Endodermal cell (in vitro differentiated cells): ENCODE measurements at regions not wholly inside any gene's neighbourhood (a gene's known extent, or its start where the extent isn't known, plus 50 kb on each side); places are given as distances from the start of the nearest gene placed in this dataset.

ENCODE experiments used
- DNase-seq: peaks from one replicate; pipeline ENCODE4 v3.0.0-alpha.2; 2017
- H3K27ac ChIP-seq: 2 replicates; pipeline ENCODE4 v1.5.1; 2013; ENCODE audit warnings: mild to moderate bottlenecking, low read depth, low read length, moderate library complexity
- H3K27me3 ChIP-seq: 2 replicates; pipeline ENCODE4 v1.6.1; 2013; ENCODE audit warnings: mild to moderate bottlenecking, low read length, moderate library complexity; ENCODE audit not compliant: insufficient read depth, control insufficient read depth, poor library complexity, severe bottlenecking
- H3K36me3 ChIP-seq: 2 replicates; pipeline ENCODE4 v1.7.0; 2013; ENCODE audit warnings: mild to moderate bottlenecking, low read length, moderate library complexity; ENCODE audit not compliant: control insufficient read depth, insufficient read depth
- H3K4me1 ChIP-seq: one replicate; pipeline ENCODE4 v1.7.0; 2013; ENCODE audit warnings: low read length; ENCODE audit not compliant: control insufficient read depth, insufficient read depth
- H3K4me3 ChIP-seq: 2 replicates; pipeline ENCODE4 v1.5.1; 2013; ENCODE audit warnings: mild to moderate bottlenecking, low read length, moderate library complexity
- H3K9ac ChIP-seq: 2 replicates; pipeline ENCODE4 v1.6.1; 2013; ENCODE audit warnings: mild to moderate bottlenecking, low read length, moderate library complexity; ENCODE audit not compliant: poor library complexity, severe bottlenecking; ENCODE audit errors: extremely low read depth
- H3K9me3 ChIP-seq: 2 replicates; pipeline ENCODE4 v1.6.1; 2013; ENCODE audit warnings: mild to moderate bottlenecking, low read length, moderate library complexity; ENCODE audit not compliant: control insufficient read depth
- H3K27ac Mint-ChIP-seq: 2 replicates; pipeline ENCODE4 v1.8.0; 2020; ENCODE audit warnings: mixed read lengths
- H3K27me3 Mint-ChIP-seq: 2 replicates; pipeline ENCODE4 v1.8.0; 2021; ENCODE audit warnings: mild to moderate bottlenecking, mixed read lengths; ENCODE audit not compliant: insufficient read depth
- H3K36me3 Mint-ChIP-seq: 2 replicates; pipeline ENCODE4 v1.8.0; 2020; ENCODE audit warnings: low read depth, mixed read lengths
- H3K4me1 Mint-ChIP-seq: 2 replicates; pipeline ENCODE4 v1.8.0; 2020; ENCODE audit warnings: mixed read lengths
- H3K4me3 Mint-ChIP-seq: 2 replicates; pipeline ENCODE4 v1.8.0; 2020; ENCODE audit warnings: mild to moderate bottlenecking, moderate library complexity, mixed read lengths
- H3K9me3 Mint-ChIP-seq: 2 replicates; pipeline ENCODE4 v1.8.0; 2020; ENCODE audit warnings: mild to moderate bottlenecking, mixed read lengths
- CTCF ChIP-seq: fragments of 200-600 bp; sonication (generic); conservative IDR thresholded peaks from 2 replicates; pipeline ENCODE4 v1.5.0; 2021; ENCODE audit warnings: antibody characterized with exemption, mild to moderate bottlenecking
- WGBS, 2 experiments: methylation state at CpG; one replicate each; pipeline versions ENCODE4 v1.1.5 to v1.1.7; 2013; ENCODE audit warnings: missing lambda C conversion rate in 2 of 2, mixed read lengths in 1 of 2; ENCODE audit not compliant: insufficient coverage in 1 of 2, insufficient read length in 1 of 2; 5-methylcytosine and 5-hydroxymethylcytosine counted together

GRCh38 chr6:47094241-47094925 lies 52.3 kb upstream of the ADGRF1 start:
- peaks cover 7% of the 10 kb centered on the region for H3K4me1 Mint-ChIP-seq
- peaks cover 3% of the 10 kb centered on the region for H3K4me1 ChIP-seq
- H3K27me3 Mint-ChIP-seq = no peaks in the 10 kb centered on the region
- H3K4me3 ChIP-seq = no peak overlapping the region
- peak; percentile 57 for DNase-seq
- TF ChIP-seq CTCF = peak; percentile 41
- H3K4me3 Mint-ChIP-seq = no peak overlapping the region
- H3K36me3 ChIP-seq = no peaks in the 10 kb centered on the region
- no peak overlapping the region for H3K27ac ChIP-seq
- no peaks in the 10 kb centered on the region for H3K9me3 Mint-ChIP-seq
- H3K27me3 ChIP-seq = no peaks in the 10 kb centered on the region
- H3K27ac Mint-ChIP-seq = no peak overlapping the region
- H3K9me3 ChIP-seq = no peaks in the 10 kb centered on the region
- H3K9ac ChIP-seq = no peak overlapping the region
- H3K36me3 Mint-ChIP-seq = no peaks in the 10 kb centered on the region
- WGBS, 2 experiments = 89 to 90% methylated on average over 3 of the region's 3 CpGs

- H3K27me3 ChIP-seq = no peaks in the 10 kb centered on the region
- H3K4me1 ChIP-seq = peaks cover 3% of the 10 kb centered on the region
- Mint-ChIP-seq H3K36me3 (no peaks in the 10 kb centered on the region), H3K4me3 (no peak overlapping the region), H3K27ac (no peak overlapping the region), H3K4me1 (peaks cover 7% of the 10 kb centered on the region), H3K9me3 (no peaks in the 10 kb centered on the region), H3K27me3 (no peaks in the 10 kb centered on the region)
- no peaks in the 10 kb centered on the region for H3K9me3 ChIP-seq
- H3K27ac ChIP-seq = no peak overlapping the region
- no peaks in the 10 kb centered on the region for H3K36me3 ChIP-seq
- no peak for DNase-seq
- H3K4me3 ChIP-seq = no peak overlapping the region
- 86 to 95% methylated on average over 3 to 5 of the region's 5 CpGs for WGBS, 2 experiments
- no peak for TF ChIP-seq CTCF
- H3K9ac ChIP-seq = no peak overlapping the region
Measured at GRCh38 chr6:47093169-47093568, 51.0 kb upstream of the ADGRF1 start.

GRCh38 chr6:47091886-47092668 lies 49.9 kb upstream of the ADGRF1 start:
- no peak for DNase-seq
- Histone ChIP-seq H3K27ac (no peak overlapping the region), H3K4me1 (peaks cover 3% of the 10 kb centered on the region), H3K36me3 (no peaks in the 10 kb centered on the region), H3K9ac (no peak overlapping the region), H3K4me3 (no peak overlapping the region), H3K27me3 (no peaks in the 10 kb centered on the region), H3K9me3 (no peaks in the 10 kb centered on the region)
- TF ChIP-seq CTCF = no peak
- Mint-ChIP-seq H3K27ac (no peak overlapping the region), H3K4me1 (peaks cover 8% of the 10 kb centered on the region), H3K36me3 (no peaks in the 10 kb centered on the region), H3K9me3 (no peaks in the 10 kb centered on the region), H3K27me3 (no peaks in the 10 kb centered on the region), H3K4me3 (no peak overlapping the region)
- 90 to 97% methylated on average over 4 of the region's 4 CpGs for WGBS, 2 experiments
